Activated CD4-positive, alpha-beta memory T cell treated with anti-CD3 and anti-CD28 coated beads for 36 hours (primary cell): ENCODE measurements at regions not wholly inside any gene's neighbourhood (a gene's known extent, or its start where the extent isn't known, plus 50 kb on each side); places are given as distances from the start of the nearest gene placed in this dataset.
A peak's percentile ranks its signal among the peaks of the same experiment; 100 is the strongest.

Experiments used
- CTCF ChIA-PET: fragments of 350-600 bp; sonication (Branson Sonifier 250); formaldehyde crosslinking; loops from one replicate; lab custom pipeline; 2021; ENCODE audit warnings: antibody characterized with exemption, inconsistent platforms; lab: Charles Lee
- POLR2A ChIA-PET: fragments of 350-600 bp; sonication (Branson Sonifier 250); formaldehyde crosslinking; loops from one replicate; lab custom pipeline; 2021; ENCODE audit warnings: antibody characterized with exemption; lab: Charles Lee
- DNase-seq: peaks from one replicate; pipeline ENCODE4 v3.0.0-alpha.2; 2020
- H3K27ac Mint-ChIP-seq: one replicate; pipeline ENCODE4 v1.8.0; 2021; ENCODE audit warnings: mixed read lengths
- H3K27me3 Mint-ChIP-seq: one replicate; pipeline ENCODE4 v1.8.0; 2021; ENCODE audit warnings: mixed read lengths
- H3K36me3 Mint-ChIP-seq: one replicate; pipeline ENCODE4 v1.8.0; 2021; ENCODE audit warnings: mixed read lengths
- H3K4me1 Mint-ChIP-seq: one replicate; pipeline ENCODE4 v1.8.0; 2021; ENCODE audit warnings: low read depth, mixed read lengths
- H3K4me3 Mint-ChIP-seq: one replicate; pipeline ENCODE4 v1.8.0; 2021; ENCODE audit warnings: mild to moderate bottlenecking, mixed read lengths
- H3K9me3 Mint-ChIP-seq: one replicate; pipeline ENCODE4 v1.8.0; 2021; ENCODE audit warnings: mixed read lengths
- intact Hi-C: fragments of 100-400 bp; cut with micrococcal nuclease; formaldehyde crosslinking; loops from one replicate; pipeline ENCODE4 v1.15.1; 2023

- Mint-ChIP-seq H3K36me3 (peaks cover 13% of the 10 kb centered on the region), H3K27ac (no peak overlapping the region), H3K27me3 (no peaks in the 10 kb centered on the region), H3K9me3 (peaks cover 18% of the 10 kb centered on the region), H3K4me3 (no peak overlapping the region), H3K4me1 (peaks cover 16% of the 10 kb centered on the region)
- CTCF ChIA-PET = interaction anchor here (2.3 kb wide), 1 partner anchor 30 kb away, joined by 6 read pairs; no protein-coding TSS in a partner anchor
- intact Hi-C loops = no loop called here
- POLR2A ChIA-PET = no interaction called here
- no peak for DNase-seq
These were observed 398.9 kb downstream of the ETS1 start for GRCh38 chr11:128188346-128189004.

- no peak for DNase-seq
- no peak overlapping the region for H3K27ac Mint-ChIP-seq
- H3K36me3 Mint-ChIP-seq = peaks cover 13% of the 10 kb centered on the region
- no peaks in the 10 kb centered on the region for H3K27me3 Mint-ChIP-seq
- ChIA-PET CTCF (interaction anchor here (2.3 kb wide), 1 partner anchor 30 kb away, joined by 6 read pairs; no protein-coding TSS in a partner anchor), POLR2A (no interaction called here)
- H3K4me1 Mint-ChIP-seq = peaks cover 19% of the 10 kb centered on the region
- intact Hi-C loops = no loop called here
- no peak overlapping the region for H3K4me3 Mint-ChIP-seq
- H3K9me3 Mint-ChIP-seq = peaks cover 18% of the 10 kb centered on the region
These were observed 399.5 kb downstream of the ETS1 start for GRCh38 chr11:128187835-128188234.

GRCh38 chr11:128187377-128187776, 400.0 kb downstream of the ETS1 start:
- H3K27ac Mint-ChIP-seq = no peak overlapping the region
- H3K36me3 Mint-ChIP-seq = peaks cover 13% of the 10 kb centered on the region
- POLR2A ChIA-PET = no interaction called here
- peaks cover 21% of the 10 kb centered on the region for H3K4me1 Mint-ChIP-seq
- no peak for DNase-seq
- peaks cover 18% of the 10 kb centered on the region for H3K9me3 Mint-ChIP-seq
- CTCF ChIA-PET = interaction anchor here (2.3 kb wide), 1 partner anchor 29 kb away, joined by 6 read pairs; no protein-coding TSS in a partner anchor
- no peaks in the 10 kb centered on the region for H3K27me3 Mint-ChIP-seq
- no peak overlapping the region for H3K4me3 Mint-ChIP-seq
- intact Hi-C loops = no loop called here

- intact Hi-C loops = no loop called here
- peaks cover 18% of the 10 kb centered on the region for H3K9me3 Mint-ChIP-seq
- CTCF ChIA-PET = no interaction called here
- DNase-seq = no peak
- POLR2A ChIA-PET = no interaction called here
- H3K27ac Mint-ChIP-seq = no peak overlapping the region
- peaks cover 13% of the 10 kb centered on the region for H3K36me3 Mint-ChIP-seq
- no peak overlapping the region for H3K4me3 Mint-ChIP-seq
- H3K27me3 Mint-ChIP-seq = no peaks in the 10 kb centered on the region
- H3K4me1 Mint-ChIP-seq = peaks cover 11% of the 10 kb centered on the region
These were observed 402.4 kb downstream of the ETS1 start for GRCh38 chr11:128184981-128185380.

- intact Hi-C loops = no loop called here
These were observed 404.5 kb downstream of the ETS1 start for GRCh38 chr11:128182844-128183243.

GRCh38 chr11:128181984-128182383, 405.4 kb downstream of the ETS1 start:
- intact Hi-C loops = no loop called here
- H3K4me3 Mint-ChIP-seq = no peak overlapping the region
- peaks cover 18% of the 10 kb centered on the region for H3K9me3 Mint-ChIP-seq
- peaks cover 13% of the 10 kb centered on the region for H3K36me3 Mint-ChIP-seq
- CTCF ChIA-PET = interaction anchor here (1.6 to 2.4 kb wide), 4 partner anchors 10 to 649 kb away, joined by 5 to 11 read pairs (median 8); no protein-coding TSS in a partner anchor
- DNase-seq = no peak
- no peaks in the 10 kb centered on the region for H3K27me3 Mint-ChIP-seq
- POLR2A ChIA-PET = interaction anchor here (0.6 kb wide), 1 partner anchor 308 kb away, joined by 4 read pairs; no protein-coding TSS in a partner anchor
- peaks cover 9% of the 10 kb centered on the region for H3K4me1 Mint-ChIP-seq
- no peak overlapping the region for H3K27ac Mint-ChIP-seq

More at GRCh38 chr11:128182844-128183243, 404.5 kb downstream of the ETS1 start:
- Mint-ChIP-seq H3K36me3 (peaks cover 13% of the 10 kb centered on the region), H3K4me1 (peaks cover 9% of the 10 kb centered on the region), H3K9me3 (peaks cover 18% of the 10 kb centered on the region), H3K4me3 (no peak overlapping the region), H3K27ac (no peak overlapping the region), H3K27me3 (no peaks in the 10 kb centered on the region)
- CTCF ChIA-PET = interaction anchor here (0.6 to 2.4 kb wide), 7 partner anchors 11 to 648 kb away, joined by 3 to 11 read pairs (median 5); no protein-coding TSS in a partner anchor
- POLR2A ChIA-PET = interaction anchor here (0.6 to 1.0 kb wide), 2 partner anchors 85 to 107 kb away, joined by 3 to 6 read pairs; no protein-coding TSS in a partner anchor
- DNase-seq = peak; percentile 32

GRCh38 chr11:128181088-128181480, 406.3 kb downstream of the ETS1 start:
- H3K27ac Mint-ChIP-seq = no peak overlapping the region
- H3K9me3 Mint-ChIP-seq = peaks cover 15% of the 10 kb centered on the region
- H3K4me1 Mint-ChIP-seq = peaks cover 9% of the 10 kb centered on the region
- H3K27me3 Mint-ChIP-seq = no peaks in the 10 kb centered on the region
- no peak for DNase-seq
- H3K4me3 Mint-ChIP-seq = no peak overlapping the region
- ChIA-PET CTCF (interaction anchor here (1.7 to 2.4 kb wide), 3 partner anchors 9 to 650 kb away, joined by 7 to 11 read pairs (median 9); no protein-coding TSS in a partner anchor), POLR2A (no interaction called here)
- intact Hi-C loops = no loop called here
- H3K36me3 Mint-ChIP-seq = peaks cover 13% of the 10 kb centered on the region

GRCh38 chr11:128180441-128181087, 406.8 kb downstream of the ETS1 start:
- intact Hi-C loops = no loop called here
- Mint-ChIP-seq H3K4me3 (no peak overlapping the region), H3K9me3 (peaks cover 12% of the 10 kb centered on the region), H3K36me3 (peaks cover 10% of the 10 kb centered on the region), H3K27me3 (no peaks in the 10 kb centered on the region), H3K4me1 (peaks cover 9% of the 10 kb centered on the region), H3K27ac (no peak overlapping the region)
- POLR2A ChIA-PET = no interaction called here
- CTCF ChIA-PET = interaction anchor here (0.5 to 1.7 kb wide), 2 partner anchors 23 to 242 kb away, joined by 3 to 7 read pairs; no protein-coding TSS in a partner anchor
- no peak for DNase-seq

- POLR2A ChIA-PET = no interaction called here
- intact Hi-C loops = no loop called here
- Mint-ChIP-seq H3K36me3 (peaks cover 5% of the 10 kb centered on the region), H3K4me1 (peaks cover 13% of the 10 kb centered on the region), H3K27me3 (no peaks in the 10 kb centered on the region), H3K4me3 (no peak overlapping the region), H3K27ac (no peak overlapping the region), H3K9me3 (peaks cover 3% of the 10 kb centered on the region)
- CTCF ChIA-PET = interaction anchor here (0.7 to 1.3 kb wide), 2 partner anchors 452 to 597 kb away, joined by 3 read pairs; no protein-coding TSS in a partner anchor
- DNase-seq = no peak
These were observed 407.8 kb downstream of the ETS1 start for GRCh38 chr11:128179512-128179911.

- Mint-ChIP-seq H3K4me1 (peaks cover 16% of the 10 kb centered on the region), H3K36me3 (peaks cover 1% of the 10 kb centered on the region), H3K27me3 (no peaks in the 10 kb centered on the region), H3K9me3 (no peaks in the 10 kb centered on the region), H3K4me3 (no peak overlapping the region), H3K27ac (no peak overlapping the region)
- intact Hi-C loops = no loop called here
- CTCF ChIA-PET = interaction anchor here (1.3 kb wide), 1 partner anchor 597 kb away, joined by 3 read pairs; no protein-coding TSS in a partner anchor
- POLR2A ChIA-PET = no interaction called here
- no peak for DNase-seq
These were observed 408.3 kb downstream of the ETS1 start for GRCh38 chr11:128179039-128179438.

GRCh38 chr11:128174465-128175291, 412.7 kb downstream of the ETS1 start:
- Mint-ChIP-seq H3K4me3 (no peak overlapping the region), H3K27me3 (no peaks in the 10 kb centered on the region), H3K36me3 (no peaks in the 10 kb centered on the region), H3K4me1 (peaks cover 17% of the 10 kb centered on the region), H3K9me3 (no peaks in the 10 kb centered on the region), H3K27ac (no peak overlapping the region)
- no peak for DNase-seq
- intact Hi-C loops = loop anchor here (5.0 kb wide), 3 partner anchors 298 to 673 kb away; no protein-coding TSS in a partner anchor
- ChIA-PET CTCF (interaction anchor here (0.6 to 10.0 kb wide), 4 partner anchors 16 to 602 kb away, joined by 4 to 127 read pairs (median 62); no protein-coding TSS in a partner anchor), POLR2A (no interaction called here)
